H1 (cell line): ENCODE measurements at regions not wholly inside any gene's neighbourhood (a gene's known extent, or its start where the extent isn't known, plus 50 kb on each side); places are given as distances from the start of the nearest gene placed in this dataset.

Source experiments
- CTCF ChIA-PET: fragments of 300-600 bp; sonication (Branson Sonifier 250); formaldehyde crosslinking; loops from one replicate; lab custom pipeline; 2021; ENCODE audit not compliant: partially characterized antibody; lab: Charles Lee
- POLR2A ChIA-PET: fragments of 300-600 bp; sonication (Branson Sonifier 250); formaldehyde crosslinking; loops from one replicate; lab custom pipeline; 2021; ENCODE audit warnings: inconsistent platforms; ENCODE audit not compliant: partially characterized antibody; lab: Charles Lee
- DNase-seq, 2 experiments: peaks; one replicate each; pipeline versions ENCODE4 v3.0.0 to v3.0.0-alpha.2; 2010 to 2022; ENCODE audit warnings: low spot score in 2 of 2, low read depth in 1 of 2, mixed read lengths in 1 of 2
- FAIRE-seq: peaks from 2 replicates; lab custom pipeline; 2011; peaks lifted over from hg19 to GRCh38; lab: Jason Lieb, UNC
- H2AFZ ChIP-seq: 2 replicates; pipeline ENCODE4 v1.8.1; 2012; ENCODE audit warnings: low read length, inconsistent platforms
- H2AK5ac ChIP-seq: 2 replicates; pipeline ENCODE4 v1.6.1; 2013; ENCODE audit warnings: low read depth, low read length
- H2BK120ac ChIP-seq: replicated peaks from 2 replicates; pipeline ENCODE3; 2013; ENCODE audit warnings: low read depth, low read length, inconsistent platforms
- H2BK12ac ChIP-seq: 2 replicates; pipeline ENCODE4 v1.6.1; 2013; ENCODE audit warnings: low read depth, low read length
- H2BK15ac ChIP-seq: 2 replicates; pipeline ENCODE4 v1.6.1; 2013; ENCODE audit warnings: low read length
- H2BK20ac ChIP-seq: 2 replicates; pipeline ENCODE4 v1.6.1; 2013; ENCODE audit warnings: low read length
- H2BK5ac ChIP-seq: 2 replicates; pipeline ENCODE4 v1.6.1; 2013; ENCODE audit warnings: low read depth, low read length
- H3K14ac ChIP-seq: 2 replicates; pipeline ENCODE4 v1.6.1; 2013; ENCODE audit warnings: inconsistent platforms; ENCODE audit not compliant: insufficient read length
- H3K18ac ChIP-seq: 2 replicates; pipeline ENCODE4 v1.6.1; 2013; ENCODE audit warnings: low read length; ENCODE audit errors: extremely low read depth
- H3K23ac ChIP-seq: 2 replicates; pipeline ENCODE4 v1.6.1; 2013; ENCODE audit warnings: inconsistent platforms; ENCODE audit not compliant: insufficient read length
- H3K23me2 ChIP-seq: 2 replicates; pipeline ENCODE4 v1.6.1; 2013; ENCODE audit warnings: low read depth, low read length
- H3K27ac ChIP-seq: 2 replicates; pipeline ENCODE4 v1.6.1; 2011; ENCODE audit warnings: low read depth, low read length, inconsistent platforms
- H3K27me3 ChIP-seq, 4 experiments: replicated peaks in 1 of 4; 1 replicate in 1 of 4; 2 replicates in 3 of 4; pipeline versions ENCODE4 v1.6.1 to v1.8.1; 2011 to 2013; ENCODE audit warnings: low read length in 3 of 4, mild to moderate bottlenecking in 3 of 4, inconsistent platforms in 2 of 4, mixed read lengths in 2 of 4, moderate library complexity in 1 of 4; ENCODE audit not compliant: control insufficient read depth in 3 of 4, insufficient read depth in 3 of 4; ENCODE audit errors: extremely low read depth in 1 of 4
- H3K36me3 ChIP-seq, 4 experiments: 2 replicates each; pipeline versions ENCODE4 v1.6.1 to v1.8.1; 2011 to 2013; ENCODE audit warnings: mild to moderate bottlenecking in 4 of 4, low read length in 3 of 4, moderate library complexity in 2 of 4, control low read depth in 1 of 4, inconsistent platforms in 1 of 4; ENCODE audit not compliant: insufficient read depth in 4 of 4, control insufficient read depth in 2 of 4
- H3K4ac ChIP-seq: replicated peaks from 2 replicates; pipeline ENCODE3; 2013; ENCODE audit warnings: low read length, low read depth, mixed read lengths, inconsistent platforms; ENCODE audit not compliant: insufficient read length
- H3K4me1 ChIP-seq, 4 experiments: replicated peaks in 1 of 4; 1 replicate in 1 of 4; 2 replicates in 3 of 4; pipeline versions ENCODE4 v1.6.1 to v1.8.1; 2011 to 2013; ENCODE audit warnings: low read length in 3 of 4, inconsistent platforms in 2 of 4, mixed read lengths in 1 of 4; ENCODE audit not compliant: insufficient read depth in 4 of 4, control insufficient read depth in 3 of 4
- H3K4me2 ChIP-seq, 2 experiments: 2 replicates each; pipeline versions ENCODE4 v1.6.1 to v1.8.1; 2011 to 2013; ENCODE audit warnings: low read depth in 2 of 2, low read length in 2 of 2, control low read depth in 1 of 2, inconsistent platforms in 1 of 2, mild to moderate bottlenecking in 1 of 2; ENCODE audit not compliant: insufficient read depth in 1 of 2
- H3K4me3 ChIP-seq, 4 experiments: fragments of 200-600, 300-600 bp in 1 of 4; sonication (generic), shearing (Covaris generic), sonication (Bioruptor Twin) in 1 of 4; 2 replicates each; pipeline versions ENCODE4 v1.5.1 to v1.8.1; 2011 to 2016; ENCODE audit warnings: low read length in 4 of 4, low read depth in 3 of 4, control low read depth in 2 of 4, inconsistent platforms in 2 of 4, mild to moderate bottlenecking in 2 of 4, mixed read lengths in 1 of 4, moderate library complexity in 1 of 4; ENCODE audit not compliant: insufficient read depth in 2 of 4; ENCODE audit errors: extremely low read depth in 1 of 4
- H3K56ac ChIP-seq: replicated peaks from 2 replicates; pipeline ENCODE3; 2013; ENCODE audit warnings: low read depth, mild to moderate bottlenecking, mixed read lengths, low read length, inconsistent platforms; ENCODE audit not compliant: insufficient read length
- H3K79me1 ChIP-seq: 2 replicates; pipeline ENCODE4 v1.6.1; 2013; ENCODE audit warnings: low read depth, low read length, control low read depth
- H3K79me2 ChIP-seq, 2 experiments: 2 replicates each; pipeline versions ENCODE4 v1.6.1 to v1.8.1; 2012 to 2013; ENCODE audit warnings: low read length in 2 of 2, mild to moderate bottlenecking in 2 of 2, inconsistent platforms in 1 of 2; ENCODE audit not compliant: insufficient read depth in 2 of 2, control insufficient read depth in 1 of 2
- H3K9ac ChIP-seq, 4 experiments: replicated peaks in 1 of 4; 1 replicate in 1 of 4; 2 replicates in 3 of 4; pipeline versions ENCODE4 v1.6.1 to v1.8.1; 2011 to 2013; ENCODE audit warnings: low read depth in 3 of 4, low read length in 3 of 4, control low read depth in 2 of 4, mild to moderate bottlenecking in 2 of 4, moderate library complexity in 2 of 4, inconsistent platforms in 1 of 4; ENCODE audit errors: extremely low read depth in 1 of 4
- H3K9me3 ChIP-seq, 2 experiments: 2 replicates each; pipeline versions ENCODE4 v1.6.1 to v1.8.1; 2012 to 2013; ENCODE audit warnings: mild to moderate bottlenecking in 2 of 2, moderate library complexity in 2 of 2, control low read depth in 1 of 2, inconsistent platforms in 1 of 2, low read depth in 1 of 2, low read length in 1 of 2, mixed read lengths in 1 of 2; ENCODE audit not compliant: insufficient read depth in 2 of 2
- H4K20me1 ChIP-seq, 2 experiments: replicated peaks in 1 of 2; 2 replicates each; pipeline versions ENCODE3 to v1.8.1; 2011 to 2013; ENCODE audit warnings: inconsistent platforms in 2 of 2, low read length in 2 of 2, mild to moderate bottlenecking in 1 of 2; ENCODE audit not compliant: insufficient read depth in 2 of 2, control insufficient read depth in 1 of 2
- H4K5ac ChIP-seq: 2 replicates; pipeline ENCODE4 v1.6.1; 2013; ENCODE audit warnings: low read length, low read depth, mixed read lengths, inconsistent platforms; ENCODE audit not compliant: insufficient read length
- H4K8ac ChIP-seq: 2 replicates; pipeline ENCODE4 v1.8.0; 2013; ENCODE audit warnings: mild to moderate bottlenecking, moderate library complexity, low read length, inconsistent platforms; ENCODE audit not compliant: insufficient read depth; ENCODE audit errors: extremely low read depth
- H4K91ac ChIP-seq: replicated peaks from 2 replicates; pipeline ENCODE3; 2013; ENCODE audit warnings: low read length, mixed read lengths, inconsistent platforms; ENCODE audit not compliant: insufficient read length
- MAX ChIP-seq: IDR thresholded peaks from 2 replicates; pipeline ENCODE4 v1.6.1; 2012; ENCODE audit warnings: inconsistent platforms
- YY1 ChIP-seq: IDR thresholded peaks from 2 replicates; pipeline ENCODE4 v1.6.1; 2011; ENCODE audit warnings: low read depth, mild to moderate bottlenecking, low read length
- WGBS, 2 experiments: shearing (Covaris generic) in 1 of 2; methylation state at CpG; one replicate each; pipeline versions ENCODE4 v1.1.6 to v1.1.7; 2013 to 2015; ENCODE audit warnings: low lambda C conversion rate in 2 of 2, mixed read lengths in 2 of 2, inconsistent platforms in 1 of 2, low coverage in 1 of 2, missing lambda C conversion rate in 1 of 2; ENCODE audit not compliant: insufficient replicate concordance in 2 of 2, insufficient coverage in 1 of 2, insufficient read length in 1 of 2; ENCODE audit errors: extremely low coverage in 1 of 2, missing lambda C conversion rate in 1 of 2; 5-methylcytosine and 5-hydroxymethylcytosine counted together

- H3K27ac ChIP-seq, result no peak overlapping the region
- H2BK12ac ChIP-seq, result no peak overlapping the region
- no peak overlapping the region for H4K8ac ChIP-seq
- no peak overlapping the region for H3K56ac ChIP-seq
- ChIA-PET CTCF (interaction anchor here (0.8 to 0.9 kb wide), 2 partner anchors 16 to 18 kb away, joined by 3 to 4 read pairs; no protein-coding TSS in a partner anchor), POLR2A (interaction anchor here (0.9 to 1.1 kb wide), 2 partner anchors 11 to 30 kb away, joined by 4 to 5 read pairs; no protein-coding TSS in a partner anchor)
- H3K23ac ChIP-seq, result no peak overlapping the region
- no peak overlapping the region for H3K4me2 ChIP-seq
- 0 out of 2 replicates have a peak overlapping the region, but pooled peaks have one; percentile 32 for H2AK5ac ChIP-seq
- no peak overlapping the region for H4K5ac ChIP-seq
- no peaks in the 10 kb centered on the region for H3K36me3 ChIP-seq
- no peaks in the 10 kb centered on the region for H3K79me1 ChIP-seq
- H3K23me2 ChIP-seq, result no peaks in the 10 kb centered on the region; the same call in 1 of the 2 replicates
- FAIRE-seq (no peak), DNase-seq (no peak)
- no peak overlapping the region for H3K4ac ChIP-seq
- H3K18ac ChIP-seq, result no peak overlapping the region
- H2BK20ac ChIP-seq, result no peak overlapping the region
- no peak overlapping the region for H2BK5ac ChIP-seq
- no peak overlapping the region for H3K9ac ChIP-seq
- no peak overlapping the region for H3K14ac ChIP-seq
- H4K91ac ChIP-seq, result no peak overlapping the region
- no peak overlapping the region for H2BK15ac ChIP-seq
- no peak overlapping the region for H2BK120ac ChIP-seq
- no peaks in the 10 kb centered on the region for H3K9me3 ChIP-seq
- no peaks in the 10 kb centered on the region for H3K79me2 ChIP-seq
- TF ChIP-seq YY1 (no peak), MAX (peak; percentile 37; the same call in 1 of the 2 replicates)
- peaks cover 0 to 5% (median 2%) of the 10 kb centered on the region in 4 experiments; a peak in 4 of 7 replicates for H3K4me1 ChIP-seq
- H4K20me1 ChIP-seq, result no peaks in the 10 kb centered on the region
- WGBS, 2 experiments, result 68% methylated on average over 3 of the region's 3 CpGs; no CpG with 5 or more reads in 1 of the 2 experiments
- H3K4me3 ChIP-seq, result no peak overlapping the region
- H2AFZ ChIP-seq, result no peak overlapping the region
- no peaks in the 10 kb centered on the region for H3K27me3 ChIP-seq
These were observed 711.0 kb downstream of the UQCRFS1 start for GRCh38 chr19:28501976-28502375.
